ENCODE measurements at regions not wholly inside any gene's neighbourhood (a gene's known extent, or its start where the extent isn't known, plus 50 kb on each side); places are given as distances from the start of the nearest gene placed in this dataset.

DNA sequence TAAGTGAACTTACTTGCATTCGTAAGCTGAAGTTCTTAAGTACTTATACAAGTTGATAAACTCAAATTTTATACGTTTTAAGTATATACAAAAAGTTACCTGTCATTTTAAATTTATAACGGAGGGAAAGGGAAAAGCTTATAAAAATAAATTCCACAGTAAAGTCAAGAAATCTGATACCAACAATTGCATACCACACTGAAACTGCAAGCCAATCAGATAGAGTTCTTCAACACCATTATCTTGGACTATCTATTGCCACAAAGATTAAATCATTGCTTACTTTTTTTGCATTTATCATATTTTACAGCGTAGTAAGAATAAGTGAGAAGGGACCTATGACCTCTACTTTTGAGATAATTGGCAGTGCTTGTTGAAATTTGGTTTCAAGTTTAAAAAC, 386.7 kb downstream of the TFAP2A start:
- DNase-seq, result no peak

GRCh38 chr6:10019851-10020250, 395.0 kb downstream of the TFAP2A start:
- DNase-seq, result no peak

- DNase-seq, result no peak
Measured at GRCh38 chr6:10014557-10014956, 400.3 kb downstream of the TFAP2A start.

GRCh38 chr6:10000551-10000950, 414.3 kb downstream of the TFAP2A start:
- no peak for DNase-seq

GRCh38 chr6:9999796-10000195, 415.1 kb downstream of the TFAP2A start:
- no peak for DNase-seq

GRCh38 chr6:9986273-9986672, 428.6 kb downstream of the TFAP2A start:
- DNase-seq, result no peak

DNA sequence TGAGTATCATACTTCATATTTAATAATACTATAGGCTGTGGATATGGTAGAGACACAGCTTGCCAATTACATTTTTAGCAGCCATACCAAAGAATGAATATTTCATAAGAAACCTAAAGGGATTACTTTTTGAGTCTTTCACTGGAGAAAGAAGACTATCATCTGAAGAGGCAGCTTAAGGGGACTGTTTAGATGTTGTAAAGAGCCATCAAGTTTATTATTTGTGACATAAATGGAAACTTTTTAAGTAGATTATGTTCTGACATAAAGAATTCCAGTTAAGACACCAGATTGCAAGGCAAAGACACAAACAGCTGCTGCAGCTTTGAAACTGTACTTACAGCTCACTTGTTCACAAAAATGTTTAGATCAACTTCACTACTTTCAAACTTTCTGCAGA, 429.4 kb downstream of the TFAP2A start:
- no peak for DNase-seq

DNA sequence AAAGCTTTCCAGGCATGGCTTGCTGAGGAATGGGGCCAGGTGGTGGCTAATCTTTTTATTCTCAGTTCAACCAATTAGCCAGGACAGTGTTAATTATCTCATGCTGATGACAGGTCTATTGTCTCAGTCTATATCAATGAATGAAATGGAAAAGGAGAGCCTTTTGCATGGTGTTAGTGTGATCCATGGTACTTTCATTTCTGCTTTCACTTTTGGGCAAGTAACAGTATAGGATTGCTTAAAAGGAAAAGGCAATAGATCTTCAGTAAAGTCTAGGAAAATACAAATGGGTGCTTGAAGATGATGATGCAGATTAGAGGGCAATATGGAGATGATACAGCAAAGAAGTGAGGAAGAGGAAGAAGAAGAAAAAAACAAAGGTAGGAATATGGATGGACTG, 430.3 kb downstream of the TFAP2A start:
- DNase-seq, result no peak

GRCh38 chr6:9983168-9983567, 431.7 kb downstream of the TFAP2A start:
- no peak for DNase-seq

- DNase-seq, result no peak
Measured at GRCh38 chr6:9982215-9982614, 432.7 kb downstream of the TFAP2A start.

DNA sequence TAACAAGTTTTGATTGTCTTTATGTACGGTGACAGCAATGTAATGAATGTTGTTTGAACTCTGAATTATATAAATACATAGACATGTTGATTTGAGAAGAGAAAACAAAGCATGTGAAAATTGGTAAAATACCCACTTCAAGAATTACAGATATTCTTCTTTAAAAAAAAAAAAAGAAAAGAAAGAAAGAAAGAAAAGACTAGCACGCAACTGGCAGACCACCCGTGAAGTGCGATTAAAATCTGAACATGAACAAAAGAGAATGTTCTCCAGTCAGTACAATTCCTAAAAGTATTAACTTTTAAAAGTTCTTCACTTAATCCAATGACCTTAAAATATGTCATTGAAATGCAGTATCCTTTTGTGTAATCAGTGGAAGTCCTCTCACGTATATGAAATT, 434.9 kb downstream of the TFAP2A start:
- DNase-seq, result no peak

DNA sequence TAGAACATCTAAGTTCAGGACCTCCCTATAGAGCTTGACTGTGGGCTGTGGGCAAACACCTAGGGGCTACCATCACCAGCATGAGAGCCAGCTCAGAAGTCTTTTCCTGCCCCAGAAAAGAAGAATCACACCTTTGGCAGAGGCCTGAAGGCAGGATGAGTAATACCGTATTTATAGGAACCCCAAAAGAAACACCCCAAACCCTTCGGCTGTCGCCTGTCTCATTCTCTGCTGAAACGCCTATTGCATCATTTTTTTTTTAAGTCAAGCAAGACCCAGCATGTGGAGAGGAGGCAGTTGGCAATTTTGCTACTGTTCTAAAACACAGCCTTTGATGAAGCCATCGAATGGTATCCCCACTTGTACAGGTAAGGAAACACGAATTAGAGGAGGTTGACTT, 436.4 kb downstream of the TFAP2A start:
- no peak for DNase-seq

DNA sequence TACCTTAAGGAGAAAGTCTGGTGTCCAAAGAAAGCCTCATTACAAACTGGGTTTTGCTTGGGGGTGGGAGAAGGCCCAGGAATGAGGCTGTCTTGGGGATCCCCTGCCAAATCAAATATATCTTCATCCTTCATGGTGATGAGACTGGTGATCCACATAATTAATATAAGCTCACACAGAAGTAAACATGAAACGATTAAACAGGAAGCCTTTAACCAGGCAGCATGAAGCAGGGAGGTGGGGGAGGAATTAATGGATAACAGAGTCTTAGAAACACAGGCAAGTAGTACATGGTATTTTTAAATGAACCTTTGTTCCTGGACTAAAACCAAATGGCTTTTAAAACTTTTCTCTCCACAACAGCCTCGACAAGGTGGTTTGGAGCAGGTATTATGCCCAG, 437.5 kb downstream of the TFAP2A start:
- DNase-seq, result no peak

DNA sequence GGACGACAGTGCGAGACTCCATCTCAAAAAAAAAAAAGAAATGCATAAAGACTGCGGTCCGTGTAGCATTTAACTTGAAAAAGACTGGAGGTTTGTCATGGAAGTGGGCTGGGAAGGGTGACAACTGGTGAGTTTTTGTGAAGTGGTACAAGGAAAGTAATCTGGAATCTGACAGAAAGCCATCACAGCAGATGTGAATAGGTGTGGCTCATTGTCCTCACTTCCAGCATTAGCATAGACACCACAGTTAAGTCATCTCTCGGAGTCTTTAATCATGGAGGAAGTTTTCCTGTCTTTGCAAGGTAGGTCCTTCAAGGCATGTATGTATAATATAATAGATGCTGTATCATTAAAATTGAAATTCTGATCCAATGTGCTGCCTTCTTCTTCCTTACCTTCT, 453.2 kb downstream of the TFAP2A start:
- no peak for DNase-seq

DNA sequence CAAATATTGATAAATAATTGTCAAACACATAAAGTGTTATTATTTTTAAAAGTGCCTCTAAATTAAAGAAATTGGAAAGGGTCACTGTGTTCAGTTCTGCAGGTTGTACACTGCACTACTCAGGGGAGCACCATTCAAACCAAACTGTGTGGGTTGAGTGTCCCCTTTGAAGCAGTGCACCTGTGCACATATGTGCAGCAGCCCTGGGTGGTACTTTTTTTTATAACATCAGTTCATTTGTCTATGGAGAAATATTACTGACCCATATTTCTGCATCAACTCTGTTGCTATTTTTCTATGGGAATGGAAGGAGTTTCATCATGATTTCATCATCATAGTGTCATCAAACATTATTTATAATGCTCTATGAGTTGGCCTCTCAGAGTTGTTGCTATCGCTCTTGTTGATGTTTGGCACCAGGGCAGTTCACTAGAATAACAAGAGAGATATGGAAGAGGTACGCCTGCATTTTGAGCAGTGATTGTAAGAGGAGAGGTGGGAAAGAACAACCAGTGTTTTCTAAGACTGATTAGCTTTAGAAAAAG, 457.6 kb downstream of the TFAP2A start:
- no peak for DNase-seq

GRCh38 chr6:9948678-9949077, 466.2 kb downstream of the TFAP2A start:
- no peak for DNase-seq

DNA sequence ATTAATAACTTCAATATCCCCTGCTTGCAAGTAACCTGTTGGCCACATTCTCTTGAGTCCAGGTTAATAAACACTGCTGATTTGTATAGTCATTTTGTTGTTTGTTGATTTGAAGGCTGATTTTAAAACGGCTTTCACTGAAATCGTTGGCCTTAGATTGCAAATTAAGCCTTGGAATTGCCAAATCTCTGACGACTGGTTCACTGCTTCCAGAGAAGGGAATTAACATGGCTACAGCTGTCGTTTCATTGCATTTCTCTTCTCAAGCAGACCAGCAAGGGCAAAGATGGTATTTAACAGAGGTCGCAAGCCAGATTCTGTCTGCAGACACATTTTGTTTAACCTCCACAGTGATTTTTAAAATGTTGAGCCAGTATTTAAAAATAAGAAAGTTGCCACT, 470.9 kb downstream of the TFAP2A start:
- no peak for DNase-seq

DNA sequence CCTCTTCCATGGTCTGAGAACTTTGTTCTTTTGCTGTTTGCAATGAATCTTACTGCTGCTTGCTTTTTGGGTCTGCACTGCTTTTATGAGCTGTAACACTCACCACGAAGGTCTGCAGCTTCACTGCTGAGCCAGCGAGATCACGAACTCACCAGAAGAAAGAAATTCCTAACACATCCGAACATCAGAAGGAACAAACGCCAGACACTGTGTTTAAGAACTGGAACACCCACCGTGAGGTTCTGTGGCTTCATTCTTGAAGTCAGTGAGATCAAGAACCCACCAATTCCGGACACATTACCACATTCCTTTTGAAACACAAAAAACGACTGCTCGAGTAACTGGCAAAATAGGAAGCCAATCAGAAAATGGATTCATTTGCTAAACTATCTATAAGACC, 471.8 kb downstream of the TFAP2A start:
- DNase-seq, result no peak

GRCh38 chr6:9942131-9942530, 472.7 kb downstream of the TFAP2A start:
- DNase-seq, result no peak

- no peak for DNase-seq
Measured at GRCh38 chr6:9938801-9939200, 476.1 kb downstream of the TFAP2A start.

DNA sequence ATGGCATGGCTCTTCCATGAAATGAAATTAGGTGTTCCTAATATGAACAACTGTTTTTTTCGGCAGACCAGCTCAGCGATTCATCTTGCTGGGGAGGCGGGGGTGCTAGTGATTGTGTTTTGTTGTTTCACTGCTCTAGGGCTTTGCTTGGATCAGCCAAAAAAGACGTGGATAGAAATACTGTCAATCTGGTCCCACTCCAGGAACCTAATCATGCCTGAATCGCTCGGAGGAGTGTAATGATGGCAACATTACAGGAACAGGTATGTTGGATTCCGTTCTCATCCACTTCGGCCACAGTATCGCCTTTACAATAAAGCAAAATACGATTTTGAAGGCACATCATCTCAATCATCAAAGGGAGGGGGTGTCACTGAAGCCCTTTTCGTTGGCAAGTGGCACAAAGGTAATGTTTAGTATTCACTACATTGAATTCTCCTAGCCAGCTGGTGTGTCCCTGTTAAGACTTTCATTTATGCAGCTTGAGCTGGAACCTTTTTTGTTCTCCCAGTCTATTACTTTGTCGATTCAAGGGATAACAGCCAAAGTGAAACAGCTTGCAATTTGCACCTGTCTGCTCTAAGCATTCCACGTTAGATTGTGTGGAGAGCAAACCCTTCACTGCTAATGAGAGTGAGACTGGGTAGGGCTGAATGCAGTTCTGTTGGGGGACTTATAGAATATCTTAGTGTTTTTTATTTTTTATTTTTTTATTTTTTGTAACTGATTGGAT, 477.7 kb downstream of the TFAP2A start:
- no peak for DNase-seq

DNA sequence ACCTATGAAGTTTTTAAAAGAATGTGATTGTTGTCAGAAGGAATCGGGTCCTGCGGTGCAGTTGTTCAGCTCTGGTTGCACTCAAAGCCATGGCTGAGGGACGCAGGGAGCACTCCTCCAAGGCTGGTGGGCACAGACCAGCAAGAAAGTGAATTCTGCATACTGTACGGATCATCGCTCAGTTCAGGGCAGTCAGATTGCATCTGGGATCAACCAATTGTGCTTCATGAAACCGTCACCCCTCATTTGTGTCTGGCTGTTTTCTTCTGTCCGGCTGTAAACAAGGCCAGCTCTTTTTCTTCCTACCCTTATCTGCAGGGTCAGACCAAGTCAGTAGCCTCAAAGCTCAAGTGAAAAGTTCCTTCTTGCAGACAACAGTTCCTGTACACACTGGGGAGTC, 478.3 kb downstream of the TFAP2A start:
- no peak for DNase-seq

- DNase-seq, result no peak
Measured at GRCh38 chr6:9933677-9934076, 481.2 kb downstream of the TFAP2A start.

GRCh38 chr6:9927275-9927674, 487.6 kb downstream of the TFAP2A start:
- DNase-seq, result no peak

GRCh38 chr6:9924971-9925370, 489.9 kb downstream of the TFAP2A start:
- no peak for DNase-seq
